MM.1S (cell line): ENCODE measurements at regions not wholly inside any gene's neighbourhood (a gene's known extent, or its start where the extent isn't known, plus 50 kb on each side); places are given as distances from the start of the nearest gene placed in this dataset.

Experiments used
- CTCF ChIP-seq: fragments of 300-600 bp; sonication (generic); IDR thresholded peaks from 2 replicates; pipeline ENCODE4 v1.5.1; 2016; ENCODE audit warnings: antibody characterized with exemption, low read length, mixed read lengths
- EZH2 ChIP-seq: fragments of 300-600 bp; sonication (generic); optimal IDR thresholded peaks from 2 replicates; pipeline ENCODE3; 2017; ENCODE audit warnings: low read depth, mild to moderate bottlenecking, antibody characterized with exemption, low read length, mixed read lengths
- EZH2phosphoT487 ChIP-seq: fragments of 300-600 bp; sonication (generic); IDR thresholded peaks from 2 replicates; pipeline ENCODE4 v1.6.1; 2018; ENCODE audit warnings: antibody characterized with exemption, low read length

GRCh38 chr9:109974143-109974917, 194.3 kb downstream of the PALM2AKAP2 start:
- TF ChIP-seq CTCF, result no peak
- no peak for TF ChIP-seq EZH2
- no peak for TF ChIP-seq EZH2phosphoT487
